Duodenal mucosa (tissue), 2 donors: ENCODE measurements at regions not wholly inside any gene's neighbourhood (a gene's known extent, or its start where the extent isn't known, plus 50 kb on each side); places are given as distances from the start of the nearest gene placed in this dataset.
"Not testable (repeated sequence)": the region's sequence is repeated elsewhere in the genome, so short reads cannot be mapped to it uniquely, and the experiment has no call there.

ENCODE experiments used
- H3K27ac ChIP-seq: one replicate; pipeline ENCODE4 v1.7.0; 2013; ENCODE audit warnings: low read depth, low read length
- H3K27me3 ChIP-seq, 2 donors: one replicate each; pipeline ENCODE4 v1.7.0; 2013; ENCODE audit warnings: low read length in 2 of 2, control low read depth in 1 of 2; ENCODE audit not compliant: insufficient read depth in 2 of 2, control insufficient read depth in 1 of 2
- H3K36me3 ChIP-seq, 2 donors: one replicate each; pipeline ENCODE4 v1.7.0; 2013; ENCODE audit warnings: low read length in 2 of 2, control low read depth in 1 of 2; ENCODE audit not compliant: insufficient read depth in 2 of 2, control insufficient read depth in 1 of 2
- H3K4me1 ChIP-seq, 2 donors: one replicate each; pipeline ENCODE4 v1.7.0; 2013; ENCODE audit warnings: low read length in 2 of 2, control low read depth in 1 of 2; ENCODE audit not compliant: insufficient read depth in 2 of 2, control insufficient read depth in 1 of 2
- H3K4me3 ChIP-seq, 2 donors: one replicate each; pipeline ENCODE4 v1.7.0; 2013; ENCODE audit warnings: low read length in 2 of 2, low read depth in 1 of 2
- H3K9ac ChIP-seq, 2 donors: one replicate each; pipeline ENCODE4 v1.7.0; 2013; ENCODE audit warnings: low read length in 2 of 2, low read depth in 1 of 2
- H3K9me3 ChIP-seq, 2 donors: one replicate each; pipeline ENCODE4 v1.7.0; 2013; ENCODE audit warnings: low read length in 2 of 2, control low read depth in 1 of 2; ENCODE audit not compliant: control insufficient read depth in 1 of 2

- H3K4me3 ChIP-seq, result no peak overlapping the region
- H3K4me1 ChIP-seq, result no peaks in the 10 kb centered on the region
- H3K27me3 ChIP-seq, result no peaks in the 10 kb centered on the region
- no peaks in the 10 kb centered on the region for H3K9me3 ChIP-seq
- H3K27ac ChIP-seq, result no peak overlapping the region
- H3K36me3 ChIP-seq, result no peaks in the 10 kb centered on the region
- H3K9ac ChIP-seq, result no peak overlapping the region
Observed at GRCh38 chrX:42384956-42385355, 393.0 kb downstream of the PPP1R2C start.

GRCh38 chrX:42378857-42379256 is 399.1 kb downstream of the PPP1R2C start:
- Histone ChIP-seq H3K27me3 (no peaks in the 10 kb centered on the region), H3K9me3 (no peaks in the 10 kb centered on the region), H3K9ac (no peak overlapping the region), H3K4me1 (no peaks in the 10 kb centered on the region), H3K4me3 (no peak overlapping the region), H3K36me3 (no peaks in the 10 kb centered on the region), H3K27ac (no peak overlapping the region)

- no peaks in the 10 kb centered on the region for H3K36me3 ChIP-seq
- no peak overlapping the region for H3K9ac ChIP-seq
- no peaks in the 10 kb centered on the region for H3K4me1 ChIP-seq
- no peak overlapping the region for H3K27ac ChIP-seq
- no peaks in the 10 kb centered on the region for H3K27me3 ChIP-seq
- H3K9me3 ChIP-seq, result no peaks in the 10 kb centered on the region
- no peak overlapping the region for H3K4me3 ChIP-seq
Observed at GRCh38 chrX:42375086-42375485, 402.9 kb downstream of the PPP1R2C start.

GRCh38 chrX:42366181-42366580 is 411.8 kb downstream of the PPP1R2C start:
- Histone ChIP-seq H3K9ac (no peak overlapping the region), H3K9me3 (no peaks in the 10 kb centered on the region), H3K4me3 (no peak overlapping the region), H3K27me3 (no peaks in the 10 kb centered on the region), H3K27ac (no peak overlapping the region), H3K36me3 (no peaks in the 10 kb centered on the region), H3K4me1 (no peaks in the 10 kb centered on the region)

GRCh38 chrX:42362219-42362618 is 415.7 kb downstream of the PPP1R2C start:
- no peak overlapping the region for H3K9ac ChIP-seq

GRCh38 chrX:42342981-42343380 is 419.6 kb upstream of the CASK start:
- H3K9ac ChIP-seq, H3K4me3 ChIP-seq, H3K9me3 ChIP-seq, H3K27ac ChIP-seq, H3K36me3 ChIP-seq, H3K4me1 ChIP-seq, H3K27me3 ChIP-seq: not testable (repeated sequence)

More at GRCh38 chrX:42362219-42362618, 415.7 kb downstream of the PPP1R2C start:
- Histone ChIP-seq H3K4me1 (no peaks in the 10 kb centered on the region), H3K36me3 (no peaks in the 10 kb centered on the region), H3K27ac (no peak overlapping the region), H3K27me3 (no peaks in the 10 kb centered on the region), H3K4me3 (no peak overlapping the region), H3K9me3 (no peaks in the 10 kb centered on the region)
